HCT116 (cell line): ENCODE measurements at regions not wholly inside any gene's neighbourhood (a gene's known extent, or its start where the extent isn't known, plus 50 kb on each side); places are given as distances from the start of the nearest gene placed in this dataset.

Source experiments
- ATAC-seq: fragments of 200-7000 bp; cut with Tn5 transposase; 2 replicates; pipeline ENCODE4 v1.9.1; 2020; ENCODE audit warnings: mild to moderate bottlenecking, moderate library complexity
- BruUV-seq: library from RNA; stranded (reverse); fragments of 400-500 nt; replicated peaks from 2 replicates; lab custom pipeline; 2021; lab: Mats Ljungman, UMichigan
- CTCF ChIA-PET: fragments of 300-600 bp; sonication (Branson Sonifier 250); formaldehyde crosslinking; loops from one replicate; lab custom pipeline; 2021; ENCODE audit warnings: antibody characterized with exemption; lab: Charles Lee
- POLR2A ChIA-PET: fragments of 300-600, 350-600 bp; sonication (Branson Sonifier 250); formaldehyde crosslinking; loops from one replicate; lab custom pipeline; 2021; ENCODE audit warnings: antibody characterized with exemption; lab: Charles Lee
- RAD21 ChIA-PET, 2 experiments: fragments of 300-600 bp; sonication (Branson Sonifier 250); formaldehyde crosslinking; loops; one replicate each; lab custom pipeline; 2023; ENCODE audit warnings: low total read pairs in 2 of 2; ENCODE audit not compliant: uncharacterized antibody in 2 of 2, unreplicated experiment in 2 of 2, low non-redundant PET in 1 of 2; lab: Charles Lee
- DNase-seq: peaks from one replicate; pipeline ENCODE4 v3.0.0-alpha.2; 2010; ENCODE audit warnings: low read depth, low spot score
- H2AFZ ChIP-seq: fragments of 200-600 bp; shearing (Covaris generic), sonication (generic); 2 replicates; pipeline ENCODE4 v1.6.1; 2017; ENCODE audit warnings: low read depth, mixed run types, mixed read lengths, antibody characterized with exemption, low read length; ENCODE audit not compliant: poor library complexity, severe bottlenecking
- H3K27ac ChIP-seq: 2 replicates; pipeline ENCODE4 v1.5.1; 2012; ENCODE audit warnings: low read depth, low read length
- H3K27me3 ChIP-seq: fragments of 200-600 bp; sonication (generic); 2 replicates; pipeline ENCODE4 v1.6.1; 2016; ENCODE audit warnings: mixed run types, low read length, mixed read lengths; ENCODE audit not compliant: insufficient read depth
- H3K36me3 ChIP-seq, 2 experiments: fragments of 200-500 bp in 1 of 2; fragments of 200-600 bp in 1 of 2; sonication (Bioruptor generic) in 1 of 2; sonication (generic) in 1 of 2; 2 replicates each; pipeline versions ENCODE4 v1.5.1 to v1.6.1; 2014 to 2016; ENCODE audit warnings: low read length in 2 of 2, inconsistent platforms in 1 of 2, mixed read lengths in 1 of 2, mixed run types in 1 of 2; ENCODE audit not compliant: insufficient read depth in 2 of 2, control insufficient read depth in 1 of 2
- H3K4me1 ChIP-seq, 2 experiments: fragments of 200-600 bp in 1 of 2; sonication (generic) in 1 of 2; 2 replicates each; pipeline versions ENCODE4 v1.5.1 to v1.6.1; 2012 to 2017; ENCODE audit warnings: low read length in 2 of 2, inconsistent platforms in 1 of 2, mild to moderate bottlenecking in 1 of 2, mixed read lengths in 1 of 2, mixed run types in 1 of 2, moderate library complexity in 1 of 2; ENCODE audit not compliant: insufficient read depth in 2 of 2, control insufficient read depth in 1 of 2
- H3K4me2 ChIP-seq: fragments of 200-600 bp; sonication (generic); 2 replicates; pipeline ENCODE4 v1.6.1; 2017; ENCODE audit warnings: mixed run types, low read length, mixed read lengths
- H3K4me3 ChIP-seq, 2 experiments: fragments of 200-600 bp in 1 of 2; sonication (generic) in 1 of 2; replicated peaks in 1 of 2; 2 replicates each; pipeline ENCODE4 v1.5.1; 2011 to 2016; ENCODE audit warnings: low read length in 2 of 2, control low read depth in 1 of 2, low read depth in 1 of 2, mild to moderate bottlenecking in 1 of 2, mixed read lengths in 1 of 2, mixed run types in 1 of 2
- H3K79me2 ChIP-seq: fragments of 200-600 bp; sonication (generic); 2 replicates; pipeline ENCODE4 v1.6.1; 2017; ENCODE audit warnings: mild to moderate bottlenecking, mixed run types, low read length, moderate library complexity, mixed read lengths; ENCODE audit not compliant: insufficient read depth
- H3K9ac ChIP-seq: fragments of 200-600 bp; sonication (generic); 2 replicates; pipeline ENCODE4 v1.6.1; 2016; ENCODE audit warnings: low read length, mixed read lengths
- H3K9me2 ChIP-seq: fragments of 200-600 bp; sonication (generic), shearing (Covaris generic); 2 replicates; pipeline ENCODE4 v1.6.1; 2017; ENCODE audit warnings: mixed run types, mild to moderate bottlenecking, moderate library complexity; ENCODE audit not compliant: insufficient read depth
- H3K9me3 ChIP-seq, 2 experiments: fragments of 200-500 bp in 1 of 2; fragments of 200-600 bp in 1 of 2; sonication (Bioruptor generic) in 1 of 2; sonication (generic) in 1 of 2; 2 replicates each; pipeline ENCODE4 v1.6.1; 2014 to 2017; ENCODE audit warnings: low read length in 2 of 2, mixed read lengths in 2 of 2, inconsistent platforms in 1 of 2, low read depth in 1 of 2, mild to moderate bottlenecking in 1 of 2, mixed run types in 1 of 2, moderate library complexity in 1 of 2; ENCODE audit not compliant: control insufficient read depth in 1 of 2, insufficient read depth in 1 of 2
- H4K20me1 ChIP-seq: fragments of 200-600 bp; sonication (generic), shearing (Covaris generic); 2 replicates; pipeline ENCODE4 v1.6.1; 2017; ENCODE audit warnings: mixed run types, mild to moderate bottlenecking, moderate library complexity; ENCODE audit not compliant: insufficient read depth
- CEBPB ChIP-seq: IDR thresholded peaks from 2 replicates; pipeline ENCODE4 v1.6.1; 2012; ENCODE audit warnings: low read depth
- CTCF ChIP-seq, 3 experiments: fragments of 200-600 bp in 1 of 3; sonication (generic) in 1 of 3; IDR thresholded peaks in 2 of 3; conservative IDR thresholded peaks in 1 of 3; 2 replicates each; pipeline ENCODE4 v1.5.1; 2012 to 2017; ENCODE audit warnings: low read depth in 2 of 3, low read length in 2 of 3, antibody characterized with exemption in 1 of 3, borderline replicate concordance in 1 of 3, control low read depth in 1 of 3, mild to moderate bottlenecking in 1 of 3, mixed read lengths in 1 of 3, mixed run types in 1 of 3, moderate library complexity in 1 of 3; ENCODE audit not compliant: insufficient read depth in 1 of 3
- EGR1 ChIP-seq: IDR thresholded peaks from 2 replicates; pipeline ENCODE4 v1.6.1; 2012; ENCODE audit warnings: low read depth
- ELF1 ChIP-seq: IDR thresholded peaks from 2 replicates; pipeline ENCODE4 v1.6.1; 2012; ENCODE audit warnings: low read depth, borderline replicate concordance
- FOSL1 ChIP-seq: IDR thresholded peaks from 2 replicates; pipeline ENCODE4 v1.6.1; 2012; ENCODE audit warnings: low read depth
- MAX ChIP-seq: IDR thresholded peaks from 2 replicates; pipeline ENCODE4 v1.6.1; 2012
- POLR2AphosphoS5 ChIP-seq: IDR thresholded peaks from 2 replicates; pipeline ENCODE4 v1.6.1; 2011; ENCODE audit warnings: mild to moderate bottlenecking, low read depth, low read length, moderate library complexity
- RAD21 ChIP-seq: IDR thresholded peaks from 2 replicates; pipeline ENCODE4 v1.6.1; 2012; ENCODE audit warnings: low read depth, mild to moderate bottlenecking
- REST ChIP-seq: IDR thresholded peaks from 2 replicates; pipeline ENCODE4 v1.6.1; 2012; ENCODE audit warnings: low read depth
- SP1 ChIP-seq: IDR thresholded peaks from 2 replicates; pipeline ENCODE4 v1.6.1; 2012; ENCODE audit warnings: low read depth
- SRF ChIP-seq: IDR thresholded peaks from 2 replicates; pipeline ENCODE4 v1.6.1; 2012; ENCODE audit warnings: low read depth
- YY1 ChIP-seq: IDR thresholded peaks from 2 replicates; pipeline ENCODE4 v1.6.1; 2011; ENCODE audit warnings: low read length, low read depth, moderate library complexity, mild to moderate bottlenecking; ENCODE audit not compliant: insufficient replicate concordance; ENCODE audit errors: extremely low read depth
- ZBTB33 ChIP-seq: IDR thresholded peaks from 2 replicates; pipeline ENCODE4 v1.6.1; 2011; ENCODE audit warnings: mild to moderate bottlenecking, low read length, moderate library complexity; ENCODE audit not compliant: insufficient replicate concordance; ENCODE audit errors: extremely low read depth
- ZFX ChIP-seq: fragments of 450-650 bp; IDR thresholded peaks from 2 replicates; pipeline ENCODE4 v1.6.1; 2017
- ZNF274 ChIP-seq: fragments of 200-500 bp; sonication (Bioruptor generic); IDR thresholded peaks from 2 replicates; pipeline ENCODE4 v1.6.1; 2014; ENCODE audit warnings: mild to moderate bottlenecking, low read depth, low read length, inconsistent platforms
- intact Hi-C: fragments of 100-400 bp; cut with micrococcal nuclease; formaldehyde crosslinking; loops from 2 replicates; pipeline ENCODE4 v1.10.0; 2022

GRCh38 chr11:22559416-22559815 is 66.2 kb downstream of the FANCF start:
- Histone ChIP-seq H3K9me3 (no peaks in the 10 kb centered on the region), H3K9me2 (no peaks in the 10 kb centered on the region), H3K4me1 (no peaks in the 10 kb centered on the region), H3K27me3 (peaks cover 7% of the 10 kb centered on the region), H3K36me3 (no peaks in the 10 kb centered on the region), H2AFZ (no peak overlapping the region), H3K79me2 (no peaks in the 10 kb centered on the region), H3K9ac (no peak overlapping the region), H3K27ac (no peak overlapping the region), H3K4me3 (no peak overlapping the region), H4K20me1 (no peaks in the 10 kb centered on the region), H3K4me2 (no peak overlapping the region)
- TF ChIP-seq REST (no peak), EGR1 (no peak), ZBTB33 (no peak), FOSL1 (no peak), RAD21 (no peak), CTCF (IDR thresholded peaks at IDR 0.05 in 2 of 3, conservative IDR thresholded peaks at IDR 0.05 in 1 of 3; ENCODE audit: borderline replicate concordance in 1 of 3, insufficient read depth in 1 of 3, low read depth in 2 of 3, low read length in 2 of 3) (no peak), SP1 (no peak), POLR2AphosphoS5 (no peak), MAX (no peak), YY1 (no peak), ZNF274 (no peak), SRF (no peak), ELF1 (no peak), ZFX (no peak), CEBPB (no peak)
- CTCF ChIA-PET: no interaction called here
- POLR2A ChIA-PET: no interaction called here
- DNase-seq: no peak
- intact Hi-C loops: no loop called here
- no TSS peak for BruUV-seq
- RAD21 ChIA-PET: no interaction called here
- ATAC-seq: no peak
